ENCODE measurements at regions not wholly inside any gene's neighbourhood (a gene's known extent, or its start where the extent isn't known, plus 50 kb on each side); places are given as distances from the start of the nearest gene placed in this dataset.

- Histone ChIP-seq H2AFZ (ENCODE audit: low read depth, low read length) (no peak overlapping the region), H3K4me3 (ENCODE audit: low read length) (no peak overlapping the region), H3K36me3 (ENCODE audit: insufficient read depth, low read length) (no peaks in the 10 kb centered on the region), H3K4me1 (ENCODE audit: insufficient read depth, low read length) (no peaks in the 10 kb centered on the region), H3K9me3 (ENCODE audit: low read length) (no peaks in the 10 kb centered on the region), H3K27me3 (ENCODE audit: insufficient read depth, low read length) (no peaks in the 10 kb centered on the region)
Measured at GRCh38 chr1:68327414-68327813, 95.1 kb upstream of the WLS start.

- Histone ChIP-seq H3K36me3 (ENCODE audit: insufficient read depth, low read length) (no peaks in the 10 kb centered on the region), H3K27me3 (ENCODE audit: insufficient read depth, low read length) (no peaks in the 10 kb centered on the region), H2AFZ (ENCODE audit: low read depth, low read length) (no peak overlapping the region), H3K4me1 (ENCODE audit: insufficient read depth, low read length) (no peaks in the 10 kb centered on the region), H3K4me3 (ENCODE audit: low read length) (no peak overlapping the region), H3K9me3 (ENCODE audit: low read length) (no peaks in the 10 kb centered on the region)
Measured at GRCh38 chr1:68326481-68326880, 94.2 kb upstream of the WLS start.

GRCh38 chr1:68324316-68324715 lies 92.0 kb upstream of the WLS start:
- Histone ChIP-seq H3K9me3 (ENCODE audit: low read length) (no peaks in the 10 kb centered on the region), H3K4me3 (ENCODE audit: low read length) (no peak overlapping the region), H3K36me3 (ENCODE audit: insufficient read depth, low read length) (no peaks in the 10 kb centered on the region), H2AFZ (ENCODE audit: low read depth, low read length) (no peak overlapping the region), H3K27me3 (ENCODE audit: insufficient read depth, low read length) (no peaks in the 10 kb centered on the region), H3K4me1 (ENCODE audit: insufficient read depth, low read length) (peaks cover 16% of the 10 kb centered on the region)

- Histone ChIP-seq H3K9me3 (ENCODE audit: low read length) (no peaks in the 10 kb centered on the region), H2AFZ (ENCODE audit: low read depth, low read length) (no peak overlapping the region), H3K36me3 (ENCODE audit: insufficient read depth, low read length) (no peaks in the 10 kb centered on the region), H3K4me1 (ENCODE audit: insufficient read depth, low read length) (peaks cover 18% of the 10 kb centered on the region), H3K4me3 (ENCODE audit: low read length) (no peak overlapping the region), H3K27me3 (ENCODE audit: insufficient read depth, low read length) (no peaks in the 10 kb centered on the region)
Measured at GRCh38 chr1:68322837-68323687, 90.7 kb upstream of the WLS start.

GRCh38 chr1:68322096-68322495 lies 89.8 kb upstream of the WLS start:
- H3K9me3 ChIP-seq (ENCODE audit: low read length) = peaks cover under 1% of the 10 kb centered on the region
- no peak overlapping the region for H3K4me3 ChIP-seq (ENCODE audit: low read length)
- no peak overlapping the region for H2AFZ ChIP-seq (ENCODE audit: low read depth, low read length)
- H3K4me1 ChIP-seq (ENCODE audit: insufficient read depth, low read length) = peaks cover 18% of the 10 kb centered on the region
- H3K27me3 ChIP-seq (ENCODE audit: insufficient read depth, low read length) = no peaks in the 10 kb centered on the region
- no peaks in the 10 kb centered on the region for H3K36me3 ChIP-seq (ENCODE audit: insufficient read depth, low read length)

- Histone ChIP-seq H3K9me3 (ENCODE audit: low read length) (peaks cover 2% of the 10 kb centered on the region), H3K27me3 (ENCODE audit: insufficient read depth, low read length) (no peaks in the 10 kb centered on the region), H3K4me3 (ENCODE audit: low read length) (no peak overlapping the region), H3K36me3 (ENCODE audit: insufficient read depth, low read length) (no peaks in the 10 kb centered on the region), H2AFZ (ENCODE audit: low read depth, low read length) (no peak overlapping the region), H3K4me1 (ENCODE audit: insufficient read depth, low read length) (peaks cover 18% of the 10 kb centered on the region)
Measured at GRCh38 chr1:68321084-68321685, 88.9 kb upstream of the WLS start.

GRCh38 chr1:68320349-68320748 lies 88.0 kb upstream of the WLS start:
- Histone ChIP-seq H3K4me3 (ENCODE audit: low read length) (peak overlapping the region; percentile 18), H3K27me3 (ENCODE audit: insufficient read depth, low read length) (no peaks in the 10 kb centered on the region), H3K36me3 (ENCODE audit: insufficient read depth, low read length) (no peaks in the 10 kb centered on the region), H3K9me3 (ENCODE audit: low read length) (peaks cover 2% of the 10 kb centered on the region), H3K4me1 (ENCODE audit: insufficient read depth, low read length) (peaks cover 18% of the 10 kb centered on the region), H2AFZ (ENCODE audit: low read depth, low read length) (no peak overlapping the region)

GRCh38 chr1:68319907-68320306 lies 87.6 kb upstream of the WLS start:
- H3K4me1 ChIP-seq (ENCODE audit: insufficient read depth, low read length) = peaks cover 20% of the 10 kb centered on the region
- H3K36me3 ChIP-seq (ENCODE audit: insufficient read depth, low read length) = no peaks in the 10 kb centered on the region
- peaks cover 2% of the 10 kb centered on the region for H3K9me3 ChIP-seq (ENCODE audit: low read length)
- no peaks in the 10 kb centered on the region for H3K27me3 ChIP-seq (ENCODE audit: insufficient read depth, low read length)
- H3K4me3 ChIP-seq (ENCODE audit: low read length) = peak overlapping the region; percentile 18
- H2AFZ ChIP-seq (ENCODE audit: low read depth, low read length) = no peak overlapping the region

- Histone ChIP-seq H3K4me3 (ENCODE audit: low read length) (no peak overlapping the region), H3K9me3 (ENCODE audit: low read length) (peaks cover 2% of the 10 kb centered on the region), H3K4me1 (ENCODE audit: insufficient read depth, low read length) (peaks cover 36% of the 10 kb centered on the region), H3K27me3 (ENCODE audit: insufficient read depth, low read length) (no peaks in the 10 kb centered on the region), H2AFZ (ENCODE audit: low read depth, low read length) (no peak overlapping the region), H3K36me3 (ENCODE audit: insufficient read depth, low read length) (no peaks in the 10 kb centered on the region)
Measured at GRCh38 chr1:68317543-68317942, 85.2 kb upstream of the WLS start.

GRCh38 chr1:68314151-68314780 lies 81.9 kb upstream of the WLS start:
- H3K27me3 ChIP-seq (ENCODE audit: insufficient read depth, low read length) = no peaks in the 10 kb centered on the region
- H3K4me3 ChIP-seq (ENCODE audit: low read length) = peak overlapping the region; percentile 42
- peaks cover 2% of the 10 kb centered on the region for H3K9me3 ChIP-seq (ENCODE audit: low read length)

GRCh38 chr1:68313735-68314134 lies 81.4 kb upstream of the WLS start:
- Histone ChIP-seq H3K36me3 (ENCODE audit: insufficient read depth, low read length) (no peaks in the 10 kb centered on the region), H3K27me3 (ENCODE audit: insufficient read depth, low read length) (no peaks in the 10 kb centered on the region), H3K4me1 (ENCODE audit: insufficient read depth, low read length) (peaks cover 18% of the 10 kb centered on the region), H3K9me3 (ENCODE audit: low read length) (peaks cover 2% of the 10 kb centered on the region), H2AFZ (ENCODE audit: low read depth, low read length) (peak overlapping the region; percentile 69), H3K4me3 (ENCODE audit: low read length) (peak overlapping the region; percentile 42)

More at GRCh38 chr1:68314151-68314780, 81.9 kb upstream of the WLS start:
- H2AFZ ChIP-seq (ENCODE audit: low read depth, low read length) = peak overlapping the region; percentile 69
- no peaks in the 10 kb centered on the region for H3K36me3 ChIP-seq (ENCODE audit: insufficient read depth, low read length)
- peaks cover 19% of the 10 kb centered on the region for H3K4me1 ChIP-seq (ENCODE audit: insufficient read depth, low read length)

GRCh38 chr1:68308034-68308433 lies 75.7 kb upstream of the WLS start:
- Histone ChIP-seq H3K9me3 (ENCODE audit: low read length) (no peaks in the 10 kb centered on the region), H3K4me3 (ENCODE audit: low read length) (no peak overlapping the region), H3K27me3 (ENCODE audit: insufficient read depth, low read length) (no peaks in the 10 kb centered on the region), H3K4me1 (ENCODE audit: insufficient read depth, low read length) (peaks cover 14% of the 10 kb centered on the region), H3K36me3 (ENCODE audit: insufficient read depth, low read length) (no peaks in the 10 kb centered on the region), H2AFZ (ENCODE audit: low read depth, low read length) (no peak overlapping the region)

- peaks cover 14% of the 10 kb centered on the region for H3K4me1 ChIP-seq (ENCODE audit: insufficient read depth, low read length)
- H3K9me3 ChIP-seq (ENCODE audit: low read length) = no peaks in the 10 kb centered on the region
- no peak overlapping the region for H3K4me3 ChIP-seq (ENCODE audit: low read length)
- H2AFZ ChIP-seq (ENCODE audit: low read depth, low read length) = no peak overlapping the region
- H3K36me3 ChIP-seq (ENCODE audit: insufficient read depth, low read length) = no peaks in the 10 kb centered on the region
- no peaks in the 10 kb centered on the region for H3K27me3 ChIP-seq (ENCODE audit: insufficient read depth, low read length)
Measured at GRCh38 chr1:68307378-68307787, 75.1 kb upstream of the WLS start.
